ENCODE measurements at regions not wholly inside any gene's neighbourhood (a gene's known extent, or its start where the extent isn't known, plus 50 kb on each side); places are given as distances from the start of the nearest gene placed in this dataset.

DNA sequence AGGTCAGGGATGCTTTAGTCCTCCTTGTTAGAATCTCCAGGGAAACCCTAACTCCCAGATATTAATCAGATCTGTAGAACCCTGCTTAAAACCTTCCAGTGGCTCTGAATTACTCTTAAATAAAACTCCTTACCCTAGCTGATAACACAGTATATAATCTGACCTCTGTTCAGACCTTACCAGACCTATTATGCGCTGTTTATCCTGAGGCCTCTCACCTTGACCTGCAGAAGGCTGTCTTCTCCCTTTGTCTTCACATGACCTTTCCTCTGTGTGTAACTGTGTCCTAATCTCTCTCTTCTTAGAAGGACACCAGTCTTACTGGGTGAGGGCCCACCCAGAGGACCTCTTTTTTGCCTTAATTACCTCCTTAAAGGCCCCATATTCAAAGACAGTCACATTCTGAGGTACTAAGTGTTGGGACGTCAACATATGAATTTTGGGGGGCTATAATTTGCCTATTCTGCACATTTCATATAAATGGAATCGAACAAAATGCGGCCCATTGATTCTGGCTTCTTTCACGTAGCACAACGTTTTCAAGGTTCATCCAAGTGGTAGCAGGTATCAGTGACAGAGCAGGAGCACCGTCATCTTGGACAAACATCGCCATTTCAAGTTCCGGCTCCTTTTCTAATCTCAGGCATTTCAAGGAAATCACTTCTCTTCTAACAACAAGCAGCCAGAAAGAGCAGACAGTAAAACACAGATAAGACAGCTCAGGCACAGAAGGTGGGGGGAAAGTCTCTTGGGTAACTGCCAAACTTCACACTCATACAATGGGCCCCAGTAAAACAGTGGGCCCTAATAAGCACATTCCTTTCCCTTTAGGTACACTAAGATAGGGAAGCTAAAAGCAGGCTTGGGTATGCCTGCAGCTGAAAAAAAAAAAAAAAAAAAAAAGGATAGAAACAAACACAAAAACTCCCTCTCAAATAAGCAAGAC lies 200.2 kb upstream of the NUDT4 start:
- Histone ChIP-seq H3K4me3 (ENCODE audit: insufficient read depth, low read length) (no peak overlapping the region), H3K36me3 (ENCODE audit: insufficient read depth, low read length) (no peaks in the 10 kb centered on the region), H3K4me2 (ENCODE audit: insufficient read depth, low read length) (no peak overlapping the region), H3K9me3 (ENCODE audit: low read depth, low read length) (no peaks in the 10 kb centered on the region), H3K79me2 (ENCODE audit: insufficient read depth, low read length) (no peaks in the 10 kb centered on the region), H4K20me1 (ENCODE audit: insufficient read depth, low read length) (no peaks in the 10 kb centered on the region), H3K4me1 (ENCODE audit: insufficient read depth, low read length) (peaks cover 47% of the 10 kb centered on the region), H2AFZ (ENCODE audit: low read length) (no peak overlapping the region), H3K27ac (ENCODE audit: low read depth, low read length) (peak overlapping the region; percentile 4), H3K27me3 (ENCODE audit: insufficient read depth, low read length) (no peaks in the 10 kb centered on the region)
- no peak for DNase-seq (ENCODE audit: insufficient read length, low spot score, missing footprints)
- TF ChIP-seq, protein P1, sequence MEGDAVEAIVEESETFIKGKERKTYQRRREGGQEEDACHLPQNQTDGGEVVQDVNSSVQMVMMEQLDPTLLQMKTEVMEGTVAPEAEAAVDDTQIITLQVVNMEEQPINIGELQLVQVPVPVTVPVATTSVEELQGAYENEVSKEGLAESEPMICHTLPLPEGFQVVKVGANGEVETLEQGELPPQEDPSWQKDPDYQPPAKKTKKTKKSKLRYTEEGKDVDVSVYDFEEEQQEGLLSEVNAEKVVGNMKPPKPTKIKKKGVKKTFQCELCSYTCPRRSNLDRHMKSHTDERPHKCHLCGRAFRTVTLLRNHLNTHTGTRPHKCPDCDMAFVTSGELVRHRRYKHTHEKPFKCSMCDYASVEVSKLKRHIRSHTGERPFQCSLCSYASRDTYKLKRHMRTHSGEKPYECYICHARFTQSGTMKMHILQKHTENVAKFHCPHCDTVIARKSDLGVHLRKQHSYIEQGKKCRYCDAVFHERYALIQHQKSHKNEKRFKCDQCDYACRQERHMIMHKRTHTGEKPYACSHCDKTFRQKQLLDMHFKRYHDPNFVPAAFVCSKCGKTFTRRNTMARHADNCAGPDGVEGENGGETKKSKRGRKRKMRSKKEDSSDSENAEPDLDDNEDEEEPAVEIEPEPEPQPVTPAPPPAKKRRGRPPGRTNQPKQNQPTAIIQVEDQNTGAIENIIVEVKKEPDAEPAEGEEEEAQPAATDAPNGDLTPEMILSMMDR (IDR thresholded peaks at IDR 0.05; ENCODE audit: extremely low read depth, low read depth, low read length), result no peak

DNA sequence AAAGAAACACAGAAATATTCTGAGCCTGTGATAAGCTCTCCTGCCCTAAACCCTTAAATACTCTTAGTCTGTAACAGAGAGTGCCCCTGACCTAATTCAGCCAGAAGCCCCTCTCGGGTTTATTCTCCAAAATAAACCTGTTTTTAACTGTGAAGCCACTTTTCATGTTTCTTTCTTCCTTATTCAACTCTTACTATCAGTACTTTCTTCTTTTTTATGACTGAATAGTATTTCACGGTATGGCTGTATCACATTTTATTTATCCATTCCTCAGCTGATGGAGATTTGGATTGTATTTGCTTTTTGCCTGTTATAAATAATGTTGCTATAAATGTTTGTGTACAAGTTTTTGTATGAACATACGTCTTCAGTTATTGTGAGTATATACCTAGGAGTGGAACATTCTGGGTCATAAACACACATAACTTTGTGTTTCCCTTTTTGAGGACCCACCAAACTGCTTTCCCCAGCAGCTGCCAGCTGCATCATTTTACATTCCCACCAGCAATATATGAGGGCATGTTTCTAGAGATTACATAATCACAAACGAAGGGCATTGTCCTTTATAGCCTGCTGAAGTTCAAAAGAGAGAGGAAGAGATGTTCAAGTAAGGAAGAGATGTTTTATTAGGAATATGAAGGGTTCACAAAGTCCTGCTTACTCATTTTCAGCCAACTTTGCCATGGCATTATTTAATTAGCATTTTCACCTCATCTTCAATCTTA lies 199.4 kb upstream of the NUDT4 start:
- Histone ChIP-seq H3K27ac (ENCODE audit: low read depth, low read length) (no peak overlapping the region), H3K4me1 (ENCODE audit: insufficient read depth, low read length) (peaks cover 39% of the 10 kb centered on the region)
- DNase-seq (ENCODE audit: insufficient read length, low spot score, missing footprints), result no peak

DNA sequence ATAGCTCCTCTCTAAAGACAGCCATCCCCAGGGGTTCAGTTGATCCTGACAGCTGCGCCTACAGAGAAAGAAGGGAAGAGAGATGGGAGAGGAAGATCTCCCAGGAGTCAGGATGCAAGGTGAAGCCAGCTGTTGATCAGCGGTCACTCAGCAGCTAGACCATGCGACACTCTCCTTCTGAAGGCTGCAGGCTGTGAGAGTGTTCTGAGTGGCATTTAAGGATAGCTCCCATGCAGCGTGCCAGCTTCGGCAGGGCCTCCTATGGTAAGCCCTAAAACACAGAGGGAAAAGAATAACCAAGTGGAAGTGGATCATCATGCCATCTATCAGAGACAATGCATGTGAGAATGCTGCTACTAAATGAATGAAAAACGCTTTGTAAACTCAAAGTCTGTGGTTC lies 197.9 kb upstream of the NUDT4 start:
- DNase-seq (ENCODE audit: insufficient read length, low spot score, missing footprints), result no peak
- Histone ChIP-seq H3K4me2 (ENCODE audit: insufficient read depth, low read length) (no peak overlapping the region), H3K27ac (ENCODE audit: low read depth, low read length) (no peak overlapping the region), H3K79me2 (ENCODE audit: insufficient read depth, low read length) (no peaks in the 10 kb centered on the region), H3K4me1 (ENCODE audit: insufficient read depth, low read length) (peaks cover 34% of the 10 kb centered on the region), H4K20me1 (ENCODE audit: insufficient read depth, low read length) (no peaks in the 10 kb centered on the region), H3K9me3 (ENCODE audit: low read depth, low read length) (no peaks in the 10 kb centered on the region), H3K4me3 (ENCODE audit: insufficient read depth, low read length) (no peak overlapping the region), H3K36me3 (ENCODE audit: insufficient read depth, low read length) (no peaks in the 10 kb centered on the region), H3K27me3 (ENCODE audit: insufficient read depth, low read length) (no peaks in the 10 kb centered on the region), H2AFZ (ENCODE audit: low read length) (no peak overlapping the region)
- TF ChIP-seq, protein P1 (IDR thresholded peaks at IDR 0.05; ENCODE audit: extremely low read depth, low read depth, low read length), result no peak

More for the DNA sequence above, 199.4 kb upstream of the NUDT4 start:
- H3K9me3 ChIP-seq (ENCODE audit: low read depth, low read length), result no peaks in the 10 kb centered on the region
- no peak overlapping the region for H3K4me2 ChIP-seq (ENCODE audit: insufficient read depth, low read length)
- H2AFZ ChIP-seq (ENCODE audit: low read length), result no peak overlapping the region
- H3K36me3 ChIP-seq (ENCODE audit: insufficient read depth, low read length), result no peaks in the 10 kb centered on the region
- H3K27me3 ChIP-seq (ENCODE audit: insufficient read depth, low read length), result no peaks in the 10 kb centered on the region
- H4K20me1 ChIP-seq (ENCODE audit: insufficient read depth, low read length), result no peaks in the 10 kb centered on the region
- no peaks in the 10 kb centered on the region for H3K79me2 ChIP-seq (ENCODE audit: insufficient read depth, low read length)
- H3K4me3 ChIP-seq (ENCODE audit: insufficient read depth, low read length), result no peak overlapping the region
- TF ChIP-seq, protein P1 (IDR thresholded peaks at IDR 0.05; ENCODE audit: extremely low read depth, low read depth, low read length), result no peak

DNA sequence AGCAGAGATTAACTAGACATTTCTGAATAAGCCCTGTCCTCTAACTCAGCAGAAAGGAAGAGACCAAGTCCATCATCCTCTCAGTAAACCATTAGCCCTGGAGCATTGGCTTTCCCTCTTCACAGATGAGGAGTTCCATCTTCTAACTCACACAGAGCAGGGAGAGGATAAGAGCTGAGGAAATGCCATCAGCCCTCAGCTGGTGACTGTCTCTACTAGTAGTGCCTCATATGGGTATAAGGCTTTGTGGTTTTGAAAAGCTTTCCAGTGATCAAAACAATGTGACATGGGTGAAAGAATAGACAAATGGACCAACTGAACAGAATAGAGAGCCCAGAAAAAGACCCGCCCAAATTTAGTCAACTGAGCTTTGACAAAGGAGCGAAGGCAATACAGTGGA lies 197.2 kb upstream of the NUDT4 start:
- H3K4me2 ChIP-seq (ENCODE audit: insufficient read depth, low read length), result no peak overlapping the region
- H3K4me1 ChIP-seq (ENCODE audit: insufficient read depth, low read length), result peaks cover 29% of the 10 kb centered on the region
- H4K20me1 ChIP-seq (ENCODE audit: insufficient read depth, low read length), result no peaks in the 10 kb centered on the region

More for the DNA sequence above, 197.2 kb upstream of the NUDT4 start:
- Histone ChIP-seq H3K79me2 (ENCODE audit: insufficient read depth, low read length) (no peaks in the 10 kb centered on the region), H3K27me3 (ENCODE audit: insufficient read depth, low read length) (no peaks in the 10 kb centered on the region), H2AFZ (ENCODE audit: low read length) (no peak overlapping the region), H3K9me3 (ENCODE audit: low read depth, low read length) (no peaks in the 10 kb centered on the region), H3K4me3 (ENCODE audit: insufficient read depth, low read length) (no peak overlapping the region), H3K36me3 (ENCODE audit: insufficient read depth, low read length) (no peaks in the 10 kb centered on the region), H3K27ac (ENCODE audit: low read depth, low read length) (no peak overlapping the region)
- TF ChIP-seq, protein P1 (IDR thresholded peaks at IDR 0.05; ENCODE audit: extremely low read depth, low read depth, low read length), result no peak
- no peak for DNase-seq (ENCODE audit: insufficient read length, low spot score, missing footprints)

Measured in osteoblast (primary cell).